CD4-positive, alpha-beta T cell treated with Interleukin-15 for 4 hours (primary cell): ENCODE measurements at regions not wholly inside any gene's neighbourhood (a gene's known extent, or its start where the extent isn't known, plus 50 kb on each side); places are given as distances from the start of the nearest gene placed in this dataset.
"Not testable (repeated sequence)": the region's sequence is repeated elsewhere in the genome, so short reads cannot be mapped to it uniquely, and the experiment has no call there.

Source experiments
- DNase-seq: peaks from one replicate; pipeline ENCODE4 v3.0.0-alpha.2; 2020; ENCODE audit warnings: low spot score

DNA sequence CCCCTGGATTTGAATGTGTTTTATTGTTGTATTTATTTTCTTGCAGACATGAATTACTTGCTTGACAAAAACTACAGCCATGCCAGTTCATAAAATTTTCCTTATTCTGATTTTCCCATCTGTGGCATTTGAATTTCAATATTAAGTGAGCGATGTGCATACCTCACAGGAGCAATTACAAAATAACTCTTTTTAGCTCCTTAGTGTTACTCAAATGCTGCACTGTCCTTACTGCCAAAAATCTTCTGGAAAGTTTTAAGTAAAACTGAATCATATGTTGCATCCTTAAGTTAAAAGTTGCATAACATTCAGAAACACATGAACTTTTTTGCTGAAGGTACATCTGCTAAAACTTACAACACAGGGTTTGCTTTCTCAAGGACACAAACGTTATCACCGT, 120.1 kb downstream of the OR4M2 start:
- not testable (repeated sequence) for DNase-seq

DNA sequence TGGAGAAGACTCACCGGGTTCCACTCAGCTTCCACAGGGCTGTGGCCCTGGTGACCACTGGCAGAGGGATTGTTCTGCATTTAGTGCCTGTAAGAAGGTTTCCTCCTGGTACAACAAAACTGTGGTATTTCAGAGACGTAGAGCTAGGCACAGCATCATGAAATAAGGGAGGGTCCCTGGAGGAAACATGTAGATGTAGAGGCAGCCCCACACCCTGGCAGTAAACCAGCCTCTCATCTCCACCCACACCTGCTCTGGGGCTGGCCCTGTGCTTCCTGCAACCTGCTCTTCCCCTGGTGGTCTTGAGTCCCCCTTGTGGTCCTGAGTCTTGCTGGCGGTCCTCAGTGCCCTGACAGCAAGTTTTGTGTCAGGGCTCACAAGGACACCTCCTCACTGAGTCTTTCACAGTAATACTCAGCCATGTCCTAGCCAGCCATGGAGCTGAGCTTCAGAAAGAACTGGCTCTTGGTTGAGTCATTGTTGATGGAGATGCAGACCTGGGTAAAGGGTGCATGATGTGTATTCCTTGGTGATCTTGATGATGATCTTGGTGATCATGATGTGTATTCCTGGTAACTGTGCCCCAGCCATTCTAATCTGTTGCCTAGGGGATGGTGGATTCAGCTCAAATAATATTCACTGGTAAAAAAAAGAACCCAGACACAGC, 121.8 kb downstream of the OR4M2 start:
- DNase-seq, result not testable (repeated sequence)

DNA sequence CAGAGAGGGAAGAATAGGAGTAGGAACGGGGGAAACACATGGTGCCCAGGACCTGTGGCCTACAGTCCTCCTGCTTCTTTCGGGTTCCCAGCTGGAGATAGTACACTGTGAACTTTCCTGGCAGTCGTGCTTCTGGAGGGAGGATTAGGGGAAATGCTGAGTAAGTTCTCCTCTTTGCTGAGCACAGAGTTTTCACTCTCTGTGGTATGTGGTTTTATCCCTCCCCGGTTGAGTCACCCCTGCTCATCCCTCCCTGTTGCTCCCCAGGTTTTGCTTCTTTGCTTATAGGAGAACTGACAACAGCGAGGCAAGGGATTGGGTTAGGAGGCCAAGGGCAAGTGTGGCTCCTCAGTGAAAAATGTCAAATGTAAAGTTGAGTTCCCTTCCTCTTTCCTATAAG, 122.9 kb downstream of the OR4M2 start:
- not testable (repeated sequence) for DNase-seq

DNA sequence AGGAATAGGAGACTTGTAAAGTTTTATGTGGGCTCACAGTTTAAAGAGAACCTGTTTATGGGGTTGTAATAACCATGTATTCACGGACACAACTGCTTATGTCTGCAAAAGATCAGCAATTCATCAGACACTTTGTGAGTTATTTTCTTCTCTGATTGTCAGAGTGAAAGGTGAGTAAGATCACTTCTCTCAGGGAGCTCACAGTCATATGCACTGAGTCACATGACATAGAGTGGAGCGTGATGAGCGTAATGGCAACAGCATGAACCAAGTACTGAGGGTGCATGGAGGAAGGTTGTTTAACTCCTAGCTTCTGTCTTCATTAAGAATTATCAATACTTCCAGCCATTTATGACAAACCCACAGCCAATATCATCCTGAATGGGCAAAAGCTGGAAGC, 128.8 kb downstream of the OR4M2 start:
- DNase-seq, result not testable (repeated sequence)

DNA sequence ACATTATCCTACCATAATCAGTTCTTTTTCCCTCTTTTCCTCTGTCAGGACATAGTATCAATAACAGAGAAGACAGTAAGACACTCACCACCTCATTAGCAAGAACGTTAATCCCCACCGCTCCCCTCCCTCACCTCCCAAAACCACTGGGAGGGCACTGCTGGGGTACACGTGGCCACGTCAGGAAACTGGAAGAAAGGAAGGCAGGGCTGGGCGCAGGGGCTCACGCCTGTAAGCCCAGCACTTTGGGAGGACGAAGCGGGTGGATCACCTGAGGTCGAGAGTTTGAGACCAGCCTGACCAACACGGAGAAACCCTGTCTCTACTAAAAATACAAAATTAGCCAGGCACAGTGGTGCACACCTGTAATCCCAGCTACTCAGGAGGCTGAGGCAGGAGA, 142.3 kb downstream of the OR4M2 start:
- DNase-seq, result not testable (repeated sequence)

DNA sequence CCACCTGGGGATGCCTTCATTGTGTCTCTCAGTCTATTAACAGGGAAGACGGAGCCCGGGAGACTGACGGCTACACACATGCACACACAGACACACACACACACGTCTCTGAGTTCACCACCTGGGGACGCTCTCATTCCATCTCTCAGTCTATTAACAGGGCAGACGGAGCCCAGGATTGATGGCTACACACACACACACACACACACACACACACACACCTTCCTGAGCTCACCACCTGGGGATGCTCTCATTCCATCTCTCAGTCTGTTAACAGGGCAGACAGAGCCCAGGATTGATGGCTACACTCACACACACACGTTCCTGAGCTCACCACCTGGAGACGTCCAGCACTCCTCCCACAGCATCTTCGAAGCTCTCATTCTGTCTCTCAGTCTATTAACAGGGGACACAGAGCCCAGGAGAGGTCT, 143.9 kb downstream of the OR4M2 start:
- no peak for DNase-seq

DNA sequence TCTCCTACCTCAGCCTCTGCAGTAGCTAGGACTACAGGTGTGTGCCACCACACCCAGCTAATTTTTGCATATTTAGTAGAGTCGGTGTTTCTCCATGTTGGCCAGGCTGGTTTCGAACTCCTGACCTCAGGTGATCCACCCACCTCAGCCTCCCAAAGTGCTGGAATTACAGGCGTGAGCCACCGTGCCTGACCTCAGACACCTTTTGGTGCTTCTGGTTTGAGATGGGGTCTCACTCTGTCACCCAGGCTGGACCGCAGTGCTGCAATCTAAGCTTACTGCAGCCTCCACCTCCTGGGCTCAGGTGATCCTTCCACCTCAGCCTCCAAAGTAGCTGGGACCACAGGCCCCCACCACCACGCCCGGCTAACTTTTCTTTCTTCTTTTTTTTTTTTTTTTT, 144.6 kb downstream of the OR4M2 start:
- DNase-seq, result not testable (repeated sequence)

DNA sequence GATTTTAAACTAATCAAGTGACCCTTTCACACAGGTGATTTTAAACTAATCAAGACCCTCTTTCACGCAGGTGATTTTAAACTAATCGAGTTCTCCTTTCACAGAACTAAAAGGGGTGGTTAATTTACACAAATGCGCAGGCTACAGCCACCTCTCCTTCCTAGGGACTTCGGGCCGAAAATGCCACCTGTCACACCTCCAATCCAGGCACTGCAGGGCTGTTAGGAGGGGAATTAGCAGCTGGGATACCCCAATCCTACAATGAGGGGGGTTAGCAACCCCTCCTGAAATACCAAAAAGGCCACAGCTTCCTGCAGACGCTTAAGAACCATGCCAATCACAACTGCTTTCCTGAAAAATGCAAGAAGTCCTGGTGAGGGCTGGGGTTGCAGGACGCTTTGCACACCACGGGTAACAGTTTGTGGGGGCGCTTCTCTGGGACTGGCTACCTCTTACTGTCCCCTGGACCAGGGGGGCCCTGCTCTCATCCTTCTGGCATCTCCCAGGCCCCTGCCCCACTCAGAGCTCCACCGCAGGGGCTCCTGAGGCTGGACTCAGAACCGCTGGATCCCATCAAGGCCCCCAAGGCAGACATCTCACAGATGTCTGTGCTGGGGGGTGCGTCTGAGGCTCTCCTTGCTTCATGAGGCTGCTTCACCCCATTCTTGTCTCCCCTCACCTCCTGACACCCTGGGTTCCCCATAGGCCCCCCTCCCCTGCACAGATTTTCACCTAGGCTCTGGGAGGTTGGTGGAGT, 145.9 kb downstream of the OR4M2 start:
- no peak for DNase-seq

DNA sequence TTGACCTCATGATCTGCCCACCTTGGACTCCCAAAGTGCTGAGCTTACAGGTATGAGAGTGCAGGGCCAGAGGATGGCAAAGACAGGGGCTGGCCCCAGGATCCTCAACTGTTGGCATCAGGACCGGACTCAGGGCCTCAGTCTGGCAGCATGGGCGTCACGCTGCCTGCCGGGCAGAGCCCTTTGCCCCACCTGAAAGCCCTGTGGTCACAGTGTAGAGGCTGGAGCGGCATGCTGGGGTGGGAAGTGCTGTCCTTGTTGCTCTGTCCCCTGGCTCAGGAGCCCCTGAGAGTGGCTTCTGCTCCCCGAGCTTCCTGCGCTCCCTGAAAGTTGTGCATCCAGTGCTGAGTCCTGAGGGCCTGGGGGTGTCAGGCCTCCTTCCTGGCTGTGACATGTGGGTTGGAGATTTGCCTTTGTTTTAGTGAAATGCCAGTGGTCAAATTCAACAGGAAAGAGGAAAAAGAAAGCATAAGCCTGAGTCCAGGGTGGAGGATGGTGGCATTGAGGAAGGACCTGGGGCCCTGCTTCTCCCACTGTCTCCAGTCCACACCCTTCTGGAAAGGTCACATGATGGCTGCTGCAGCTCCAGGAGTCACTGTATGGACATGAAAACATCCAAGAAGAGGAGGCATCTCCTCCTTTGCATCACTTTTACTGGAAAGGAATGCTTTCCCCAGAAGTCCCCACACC, 147.2 kb downstream of the OR4M2 start:
- no peak for DNase-seq

DNA sequence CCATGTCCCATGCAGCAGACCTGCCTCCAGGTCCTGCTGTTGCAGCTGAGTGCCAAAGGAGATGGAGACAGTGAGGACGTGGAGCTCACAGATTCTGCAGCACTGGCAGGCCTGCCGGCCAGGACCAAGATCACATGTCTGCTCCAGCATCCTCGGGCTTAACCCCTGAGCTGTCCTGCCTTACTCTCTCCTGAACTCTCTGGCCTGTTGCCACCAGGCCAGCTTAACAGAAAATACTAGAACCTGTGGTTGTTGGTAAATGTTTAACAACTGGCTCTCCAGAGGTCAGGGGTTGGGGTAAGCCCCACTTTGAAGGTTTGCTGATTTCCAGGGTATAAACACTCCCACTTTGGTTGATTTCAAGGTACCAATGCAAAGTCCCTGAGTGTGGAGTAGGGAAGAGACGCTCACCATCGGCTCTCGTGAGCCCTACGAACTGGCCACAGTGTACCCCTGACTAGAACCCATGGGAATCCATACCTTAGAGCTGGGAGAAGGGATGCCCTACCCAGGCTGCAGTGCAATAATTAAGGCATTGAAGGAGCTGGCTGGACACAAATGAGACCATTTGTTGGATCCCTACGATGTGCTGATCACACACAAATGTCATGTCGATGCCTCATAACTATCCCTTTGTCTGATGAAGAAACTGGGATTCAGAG, 147.9 kb downstream of the OR4M2 start:
- DNase-seq, result no peak

DNA sequence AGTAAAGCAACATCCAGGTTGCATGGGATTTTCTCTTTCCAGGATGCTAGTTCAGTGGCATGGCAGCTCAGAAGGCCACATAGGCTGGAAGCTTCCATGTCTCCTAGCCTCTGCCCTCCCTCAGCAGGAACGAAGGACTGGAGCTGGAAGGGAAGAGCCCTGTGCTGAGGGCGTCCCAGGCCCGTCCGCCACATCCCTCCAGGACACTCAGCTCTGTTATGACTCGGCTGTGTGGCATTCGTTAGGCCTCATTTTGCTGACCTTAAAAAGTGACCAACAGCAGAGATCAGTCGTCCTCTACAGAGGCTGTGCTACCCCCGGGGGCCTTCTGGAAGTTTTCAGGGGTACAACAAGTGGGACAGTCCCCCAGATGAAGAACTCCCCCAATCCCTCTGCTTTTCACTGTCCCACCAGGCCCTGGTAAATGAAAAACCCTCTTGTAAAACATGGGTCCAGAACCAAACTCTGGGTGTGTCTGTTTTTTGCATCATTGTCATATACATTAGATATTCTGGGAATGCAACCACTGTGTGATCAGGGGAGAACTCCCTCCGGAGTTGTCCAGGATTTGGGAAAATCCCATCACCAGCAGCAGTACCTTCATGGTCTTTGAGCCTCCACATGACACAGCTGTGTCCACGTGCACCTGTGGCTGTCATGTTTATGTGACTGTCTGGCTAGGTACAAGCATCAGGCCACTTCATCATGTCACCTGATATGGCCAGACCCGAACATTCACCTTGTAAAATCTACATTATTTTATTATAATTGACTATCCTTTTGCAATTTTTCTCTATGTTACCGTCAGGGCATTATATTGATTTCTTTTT, 149.9 kb downstream of the OR4M2 start:
- no peak for DNase-seq

DNA sequence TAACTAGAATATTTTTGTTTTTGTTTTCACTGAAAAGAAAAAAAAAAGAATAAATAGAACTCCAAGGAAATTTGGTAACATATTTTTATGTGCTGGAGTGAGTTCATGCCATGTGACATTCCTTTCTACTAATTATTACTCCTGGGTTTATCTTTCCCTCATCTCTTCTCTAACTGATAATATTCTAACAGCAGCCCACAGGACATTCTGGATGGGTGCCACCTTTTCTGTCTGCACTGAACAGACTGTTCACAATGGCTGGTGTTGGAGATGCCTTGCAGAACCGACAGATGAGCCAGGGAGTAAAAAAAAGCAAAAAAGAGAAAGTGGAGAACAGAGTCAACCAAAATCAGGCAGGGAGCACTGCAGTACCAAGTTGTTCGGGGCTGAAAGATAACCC, 151.3 kb downstream of the OR4M2 start:
- no peak for DNase-seq

DNA sequence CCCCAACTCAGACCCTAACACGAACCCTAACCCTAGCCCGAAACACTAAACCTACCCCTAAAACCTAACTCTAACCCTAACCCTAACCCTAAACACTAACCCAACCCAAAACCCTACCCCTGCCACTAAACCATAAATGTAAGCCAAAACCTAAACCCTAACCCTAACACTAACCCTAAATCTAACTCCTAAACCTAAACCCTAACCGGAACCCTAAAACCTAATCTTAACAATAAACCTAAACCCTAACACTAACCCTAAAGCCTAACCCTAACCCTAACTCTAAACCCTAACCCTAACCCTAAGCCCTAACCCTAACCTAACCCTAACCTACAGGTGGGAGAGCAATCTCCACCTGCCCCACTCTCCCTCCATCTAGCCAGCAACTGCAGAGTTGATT, 152.3 kb downstream of the OR4M2 start:
- DNase-seq, result no peak

DNA sequence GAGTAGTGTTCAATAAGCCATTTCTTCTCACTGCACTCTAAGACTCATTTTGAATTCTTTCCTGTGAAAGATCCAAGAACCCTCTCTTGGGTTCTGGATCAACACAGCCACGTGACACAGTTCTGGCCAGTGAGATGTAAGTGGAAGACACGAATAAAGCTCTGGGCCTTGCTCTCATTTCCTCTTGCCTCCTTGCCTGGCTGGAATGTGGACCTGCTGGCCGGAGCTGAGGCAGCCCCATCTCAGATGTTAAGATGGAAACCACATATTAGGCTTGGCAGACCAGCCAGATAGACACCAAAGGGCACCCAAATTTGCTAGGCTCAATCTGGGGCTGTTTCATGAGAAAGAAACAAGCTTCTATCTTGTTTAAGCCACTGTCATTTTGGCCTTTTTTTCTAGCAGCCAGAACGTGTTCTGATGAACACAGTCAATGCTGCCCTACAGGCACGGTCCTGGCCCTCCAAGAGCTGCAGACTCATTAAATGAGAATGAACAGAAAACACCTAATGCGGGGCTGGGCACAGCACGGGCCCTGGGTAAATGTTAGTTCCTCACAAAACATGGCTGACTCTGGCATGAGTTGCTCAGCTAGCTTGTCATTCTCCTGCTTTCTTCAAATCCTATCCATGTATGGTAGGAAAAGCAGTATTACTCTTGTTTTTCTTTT, 155.1 kb downstream of the OR4M2 start:
- DNase-seq, result not testable (repeated sequence)

DNA sequence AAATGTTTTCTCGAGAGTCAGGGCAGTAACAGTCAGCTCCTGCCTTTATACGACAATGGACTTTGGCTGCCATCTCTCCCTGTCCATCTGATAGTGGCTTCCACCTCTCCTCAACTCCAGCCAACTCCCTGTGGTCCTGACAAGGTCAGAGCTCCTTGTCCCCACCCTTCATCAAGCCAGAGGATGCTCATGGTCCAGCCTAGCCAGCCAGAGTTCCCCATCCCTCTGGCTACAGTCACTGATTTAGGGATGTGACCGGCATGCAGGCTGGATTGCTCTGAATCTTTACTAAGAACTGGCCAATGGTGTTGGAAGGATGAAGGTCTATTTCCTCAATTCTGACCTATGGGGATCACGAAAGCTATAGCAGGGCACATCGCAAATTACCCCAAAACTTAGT, 156.1 kb downstream of the OR4M2 start:
- no peak for DNase-seq

DNA sequence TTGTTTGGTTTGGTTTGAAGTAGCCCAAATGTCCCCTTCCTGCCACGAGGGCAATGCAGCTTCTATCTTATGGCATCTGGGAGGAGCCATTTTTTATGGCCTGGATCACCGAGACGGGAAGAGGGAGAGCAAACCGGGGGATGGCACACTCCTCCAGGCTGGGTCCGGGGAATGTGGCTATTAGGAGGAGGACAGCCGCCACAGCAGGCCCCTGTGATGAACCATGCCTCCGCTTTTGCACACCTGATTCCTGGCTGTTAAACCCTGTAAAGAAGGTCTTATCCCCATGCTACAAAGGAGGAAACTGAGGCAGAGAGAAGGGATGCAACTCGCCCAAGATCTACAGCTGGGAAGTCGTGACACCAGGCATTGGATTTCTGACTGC, 157.6 kb downstream of the OR4M2 start:
- DNase-seq, result no peak

DNA sequence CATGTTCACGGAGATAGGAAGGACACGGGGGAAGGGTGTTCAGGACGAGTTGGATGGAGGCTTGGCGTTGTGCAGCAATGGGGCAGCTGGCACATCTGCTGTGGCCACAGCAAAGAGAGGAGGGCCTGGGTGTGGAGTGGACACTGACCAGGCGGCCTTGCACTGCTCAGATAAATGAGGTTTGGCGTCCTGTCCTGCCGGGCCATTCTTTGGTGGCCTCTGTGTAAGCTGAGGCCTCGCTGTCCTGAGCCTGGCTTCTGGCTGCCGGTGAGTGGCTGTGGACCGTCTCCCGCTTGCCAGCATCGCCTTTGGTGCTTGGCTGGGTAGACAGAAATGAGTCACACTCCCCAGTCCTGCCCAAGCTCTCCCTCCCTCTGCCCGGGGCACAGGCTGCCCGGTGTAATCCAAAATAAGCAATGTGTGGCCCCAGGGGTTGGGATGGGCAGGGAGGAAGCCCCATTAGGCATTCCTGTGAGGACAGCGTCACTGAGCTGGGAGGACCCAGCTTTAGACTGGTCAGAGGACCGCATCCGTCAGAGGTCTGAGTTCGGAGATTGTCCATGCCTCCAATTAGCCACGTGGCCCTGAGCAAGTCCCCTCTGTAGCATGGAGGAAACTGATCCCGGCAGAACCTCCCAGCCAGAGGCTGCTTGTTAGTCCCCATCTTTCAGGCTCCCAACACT, 158.1 kb downstream of the OR4M2 start:
- not testable (repeated sequence) for DNase-seq

DNA sequence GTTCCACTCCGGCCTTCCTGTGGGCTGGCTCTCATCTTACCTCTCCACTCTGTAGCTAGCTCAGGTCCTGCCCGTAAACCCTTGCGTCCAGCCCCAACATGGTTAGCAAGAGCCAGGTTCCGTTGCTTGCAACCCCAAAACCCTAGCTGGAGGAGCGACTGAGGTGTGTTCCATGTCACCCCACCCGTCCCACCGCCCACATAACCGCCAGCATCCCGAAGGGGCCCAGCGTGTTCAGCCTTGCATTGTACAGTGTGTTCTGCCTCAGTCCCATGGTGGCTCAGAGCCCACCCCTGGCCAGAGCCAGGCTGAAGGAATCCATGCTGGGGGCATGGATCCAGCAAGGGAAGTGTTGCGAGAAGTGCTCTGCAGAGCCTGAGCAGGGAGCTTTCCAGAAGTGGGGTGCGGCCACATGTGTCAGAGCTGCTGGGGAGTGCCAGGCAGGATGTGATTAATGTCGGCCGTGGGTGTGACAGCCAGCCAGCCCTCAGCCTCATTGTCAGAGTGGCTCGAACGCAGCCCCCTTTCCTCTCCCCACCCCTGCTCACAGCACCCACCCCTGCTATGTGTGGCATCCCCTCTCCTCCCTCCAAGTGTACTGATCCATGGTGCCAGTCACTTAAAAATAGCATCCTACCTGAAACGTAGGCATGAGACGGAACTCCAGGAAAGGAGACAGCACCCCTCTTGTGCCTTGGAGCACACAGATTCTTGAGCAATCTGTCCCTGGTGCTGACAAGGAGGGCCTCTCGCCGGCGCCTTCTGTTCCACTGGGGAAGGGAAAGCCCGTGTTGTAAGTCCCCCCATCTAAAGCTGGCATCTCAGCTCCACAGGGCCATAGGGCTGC, 158.9 kb downstream of the OR4M2 start:
- DNase-seq, result not testable (repeated sequence)

DNA sequence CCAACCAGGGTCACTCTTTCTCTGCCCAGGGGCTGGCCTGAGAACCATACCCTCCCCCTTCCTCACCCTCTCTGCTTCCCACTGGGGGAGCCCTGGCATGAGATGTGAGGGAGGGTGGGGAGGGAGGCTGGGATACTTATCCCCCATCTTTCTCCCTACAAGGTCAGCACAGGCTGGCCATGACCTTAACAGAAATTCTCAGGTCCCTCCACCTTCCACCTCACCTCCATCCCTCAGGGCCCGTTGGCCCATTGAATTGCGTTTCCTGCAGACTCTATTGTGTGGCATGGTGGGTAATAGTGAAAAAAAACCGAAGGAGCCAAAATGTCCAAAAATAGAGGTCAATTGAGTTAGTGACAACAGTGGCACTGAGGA, 159.5 kb downstream of the OR4M2 start:
- no peak for DNase-seq

DNA sequence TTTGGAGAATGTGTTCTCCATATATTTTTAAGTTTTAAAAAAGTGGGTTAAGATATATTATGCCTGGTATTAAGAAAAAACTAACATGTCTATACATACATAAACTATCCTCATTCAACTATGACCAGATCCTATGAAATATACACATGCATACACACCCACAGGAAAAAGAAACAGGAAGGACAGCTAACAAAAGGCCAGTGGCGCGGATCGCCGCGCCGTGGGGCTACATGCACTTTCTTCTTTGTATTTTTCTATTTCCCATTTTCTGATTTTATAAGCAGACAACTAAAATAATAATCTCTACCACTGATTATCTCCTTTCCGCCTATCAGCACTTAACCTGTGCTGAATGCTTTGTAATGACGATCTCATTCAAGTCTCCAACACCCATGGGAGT, 160.1 kb downstream of the OR4M2 start:
- no peak for DNase-seq
